Endodermal cell (in vitro differentiated cells): ENCODE measurements at regions not wholly inside any gene's neighbourhood (a gene's known extent, or its start where the extent isn't known, plus 50 kb on each side); places are given as distances from the start of the nearest gene placed in this dataset.
A peak's percentile ranks its signal among the peaks of the same experiment; 100 is the strongest.

Source experiments
- DNase-seq: peaks from one replicate; pipeline ENCODE4 v3.0.0-alpha.2; 2017
- H3K27ac ChIP-seq: 2 replicates; pipeline ENCODE4 v1.5.1; 2013; ENCODE audit warnings: mild to moderate bottlenecking, low read depth, low read length, moderate library complexity
- H3K27me3 ChIP-seq: 2 replicates; pipeline ENCODE4 v1.6.1; 2013; ENCODE audit warnings: mild to moderate bottlenecking, low read length, moderate library complexity; ENCODE audit not compliant: insufficient read depth, control insufficient read depth, poor library complexity, severe bottlenecking
- H3K36me3 ChIP-seq: 2 replicates; pipeline ENCODE4 v1.7.0; 2013; ENCODE audit warnings: mild to moderate bottlenecking, low read length, moderate library complexity; ENCODE audit not compliant: control insufficient read depth, insufficient read depth
- H3K4me1 ChIP-seq: one replicate; pipeline ENCODE4 v1.7.0; 2013; ENCODE audit warnings: low read length; ENCODE audit not compliant: control insufficient read depth, insufficient read depth
- H3K4me3 ChIP-seq: 2 replicates; pipeline ENCODE4 v1.5.1; 2013; ENCODE audit warnings: mild to moderate bottlenecking, low read length, moderate library complexity
- H3K9ac ChIP-seq: 2 replicates; pipeline ENCODE4 v1.6.1; 2013; ENCODE audit warnings: mild to moderate bottlenecking, low read length, moderate library complexity; ENCODE audit not compliant: poor library complexity, severe bottlenecking; ENCODE audit errors: extremely low read depth
- H3K9me3 ChIP-seq: 2 replicates; pipeline ENCODE4 v1.6.1; 2013; ENCODE audit warnings: mild to moderate bottlenecking, low read length, moderate library complexity; ENCODE audit not compliant: control insufficient read depth
- H3K27ac Mint-ChIP-seq: 2 replicates; pipeline ENCODE4 v1.8.0; 2020; ENCODE audit warnings: mixed read lengths
- H3K27me3 Mint-ChIP-seq: 2 replicates; pipeline ENCODE4 v1.8.0; 2021; ENCODE audit warnings: mild to moderate bottlenecking, mixed read lengths; ENCODE audit not compliant: insufficient read depth
- H3K36me3 Mint-ChIP-seq: 2 replicates; pipeline ENCODE4 v1.8.0; 2020; ENCODE audit warnings: low read depth, mixed read lengths
- H3K4me1 Mint-ChIP-seq: 2 replicates; pipeline ENCODE4 v1.8.0; 2020; ENCODE audit warnings: mixed read lengths
- H3K4me3 Mint-ChIP-seq: 2 replicates; pipeline ENCODE4 v1.8.0; 2020; ENCODE audit warnings: mild to moderate bottlenecking, moderate library complexity, mixed read lengths
- H3K9me3 Mint-ChIP-seq: 2 replicates; pipeline ENCODE4 v1.8.0; 2020; ENCODE audit warnings: mild to moderate bottlenecking, mixed read lengths
- CTCF ChIP-seq: fragments of 200-600 bp; sonication (generic); conservative IDR thresholded peaks from 2 replicates; pipeline ENCODE4 v1.5.0; 2021; ENCODE audit warnings: antibody characterized with exemption, mild to moderate bottlenecking
- WGBS, 2 experiments: methylation state at CpG; one replicate each; pipeline versions ENCODE4 v1.1.5 to v1.1.7; 2013; ENCODE audit warnings: missing lambda C conversion rate in 2 of 2, mixed read lengths in 1 of 2; ENCODE audit not compliant: insufficient coverage in 1 of 2, insufficient read length in 1 of 2; 5-methylcytosine and 5-hydroxymethylcytosine counted together

- Mint-ChIP-seq H3K9me3 (peaks cover 2% of the 10 kb centered on the region), H3K27ac (no peak overlapping the region), H3K4me1 (no peaks in the 10 kb centered on the region), H3K4me3 (no peak overlapping the region), H3K36me3 (no peaks in the 10 kb centered on the region), H3K27me3 (peaks cover 14% of the 10 kb centered on the region)
- no peaks in the 10 kb centered on the region for H3K4me1 ChIP-seq
- 83 to 88% methylated on average over 4 to 11 of the region's 11 CpGs for WGBS, 2 experiments
- peak; percentile 44 for DNase-seq
- H3K27me3 ChIP-seq, result no peaks in the 10 kb centered on the region
- no peak overlapping the region for H3K27ac ChIP-seq
- no peaks in the 10 kb centered on the region for H3K36me3 ChIP-seq
- TF ChIP-seq CTCF, result no peak
- no peak overlapping the region for H3K9ac ChIP-seq
- no peak overlapping the region for H3K4me3 ChIP-seq
- no peaks in the 10 kb centered on the region for H3K9me3 ChIP-seq
Observed at GRCh38 chr20:24780674-24781417, 168.2 kb upstream of the CST7 start.

- Histone ChIP-seq H3K4me3 (no peak overlapping the region), H3K27ac (no peak overlapping the region), H3K4me1 (no peaks in the 10 kb centered on the region), H3K27me3 (no peaks in the 10 kb centered on the region), H3K9me3 (no peaks in the 10 kb centered on the region), H3K36me3 (no peaks in the 10 kb centered on the region), H3K9ac (no peak overlapping the region)
- no peak overlapping the region for H3K27ac Mint-ChIP-seq
- peaks cover 2% of the 10 kb centered on the region for H3K9me3 Mint-ChIP-seq
- H3K27me3 Mint-ChIP-seq, result peaks cover 10% of the 10 kb centered on the region
- H3K4me1 Mint-ChIP-seq, result no peaks in the 10 kb centered on the region
- H3K4me3 Mint-ChIP-seq, result no peak overlapping the region
- DNase-seq, result peak; percentile 68
- TF ChIP-seq CTCF, result peak; percentile 74
- WGBS, 2 experiments, result 81 to 100% methylated on average over 2 to 8 of the region's 8 CpGs
- H3K36me3 Mint-ChIP-seq, result no peaks in the 10 kb centered on the region
Observed at GRCh38 chr20:24781418-24781980, 167.6 kb upstream of the CST7 start.

GRCh38 chr20:24782301-24782700 lies 166.8 kb upstream of the CST7 start:
- peaks cover 8% of the 10 kb centered on the region for H3K27me3 Mint-ChIP-seq
- no peaks in the 10 kb centered on the region for H3K4me1 ChIP-seq
- no peak overlapping the region for H3K9ac ChIP-seq
- H3K36me3 Mint-ChIP-seq, result no peaks in the 10 kb centered on the region
- no peaks in the 10 kb centered on the region for H3K36me3 ChIP-seq
- H3K27ac ChIP-seq, result no peak overlapping the region
- no peaks in the 10 kb centered on the region for H3K27me3 ChIP-seq
- WGBS, 2 experiments, result 92 to 95% methylated on average over 6 to 11 of the region's 11 CpGs
- no peak for TF ChIP-seq CTCF
- no peak overlapping the region for H3K4me3 ChIP-seq
- no peaks in the 10 kb centered on the region for H3K4me1 Mint-ChIP-seq
- no peak overlapping the region for H3K27ac Mint-ChIP-seq
- H3K9me3 Mint-ChIP-seq, result no peaks in the 10 kb centered on the region
- no peak overlapping the region for H3K4me3 Mint-ChIP-seq
- no peaks in the 10 kb centered on the region for H3K9me3 ChIP-seq
- peak; percentile 22 for DNase-seq
